WTC11 (cell line): ENCODE measurements at regions not wholly inside any gene's neighbourhood (a gene's known extent, or its start where the extent isn't known, plus 50 kb on each side); places are given as distances from the start of the nearest gene placed in this dataset.

Source experiments
- ATAC-seq: fragments of 200-7000 bp; cut with Tn5 transposase; 2 replicates; pipeline ENCODE4 v1.10.0; 2021; ENCODE audit warnings: mild to moderate bottlenecking, moderate library complexity
- CTCF ChIA-PET: fragments of 300-600 bp; sonication (Branson Sonifier 250); formaldehyde crosslinking; loops from one replicate; lab custom pipeline; 2021; ENCODE audit warnings: antibody characterized with exemption; lab: Charles Lee
- POLR2A ChIA-PET: fragments of 350-600 bp; sonication (Branson Sonifier 250); formaldehyde crosslinking; loops from one replicate; lab custom pipeline; 2021; ENCODE audit warnings: antibody characterized with exemption; lab: Charles Lee
- DNase-seq: peaks from one replicate; pipeline ENCODE4 v3.0.0; 2021; ENCODE audit warnings: low spot score
- H3K27ac Mint-ChIP-seq: 2 replicates; pipeline ENCODE4 v1.8.0; 2021; ENCODE audit warnings: mixed read lengths
- H3K27me3 Mint-ChIP-seq: 2 replicates; pipeline ENCODE4 v1.8.0; 2021; ENCODE audit warnings: low read depth, mild to moderate bottlenecking, moderate library complexity, mixed read lengths
- H3K36me3 Mint-ChIP-seq: 2 replicates; pipeline ENCODE4 v1.8.0; 2021; ENCODE audit warnings: mixed read lengths
- H3K4me1 Mint-ChIP-seq: 2 replicates; pipeline ENCODE4 v1.8.0; 2022; ENCODE audit warnings: mixed read lengths
- H3K4me3 Mint-ChIP-seq: 2 replicates; pipeline ENCODE4 v1.8.0; 2021; ENCODE audit warnings: mild to moderate bottlenecking, moderate library complexity, mixed read lengths
- H3K9me3 Mint-ChIP-seq: 2 replicates; pipeline ENCODE4 v1.8.0; 2021; ENCODE audit warnings: mixed read lengths
- CBFB ChIP-seq: sonication (generic); formaldehyde crosslinking; IDR thresholded peaks from 2 replicates; pipeline ENCODE4 v1.8.1; 2022; ENCODE audit warnings: mild to moderate bottlenecking, low read depth, missing genetic modification reagents
- CREM ChIP-seq: sonication (generic); formaldehyde crosslinking; IDR thresholded peaks from 2 replicates; pipeline ENCODE4 v1.8.1; 2022; ENCODE audit warnings: mild to moderate bottlenecking, missing genetic modification reagents, moderate library complexity
- EMX1 ChIP-seq: fragments of 250-450 bp; sonication (Bioruptor Pico); IDR thresholded peaks from 2 replicates; pipeline ENCODE4 v1.8.0; 2021; ENCODE audit warnings: mild to moderate bottlenecking
- ETV6 ChIP-seq: sonication (generic); formaldehyde crosslinking; IDR thresholded peaks from 2 replicates; pipeline ENCODE4 v1.8.1; 2022; ENCODE audit warnings: mild to moderate bottlenecking, missing genetic modification reagents
- FOXP1 ChIP-seq: sonication (generic); formaldehyde crosslinking; IDR thresholded peaks from 2 replicates; pipeline ENCODE4 v1.8.0; 2022; ENCODE audit warnings: missing genetic modification reagents, mild to moderate bottlenecking, moderate library complexity, borderline replicate concordance
- IRF2 ChIP-seq: sonication (generic); formaldehyde crosslinking; IDR thresholded peaks from 2 replicates; pipeline ENCODE4 v1.8.0; 2022; ENCODE audit warnings: low read depth, missing genetic modification reagents, borderline replicate concordance
- JUN ChIP-seq: sonication (generic); formaldehyde crosslinking; IDR thresholded peaks from 2 replicates; pipeline ENCODE4 v1.8.0; 2023; ENCODE audit warnings: mild to moderate bottlenecking, missing genetic modification reagents
- KAT7 ChIP-seq: sonication (generic); formaldehyde crosslinking; IDR thresholded peaks from 2 replicates; pipeline ENCODE4 v1.8.1; 2023; ENCODE audit warnings: missing genetic modification reagents, mild to moderate bottlenecking, borderline replicate concordance
- NFATC4 ChIP-seq: fragments of 250-450 bp; sonication (Bioruptor Pico); IDR thresholded peaks from 2 replicates; pipeline ENCODE4 v1.9.0; 2021; ENCODE audit warnings: mild to moderate bottlenecking
- NR3C1 ChIP-seq: sonication (generic); formaldehyde crosslinking; conservative IDR thresholded peaks from 2 replicates; pipeline ENCODE4 v1.8.1; 2023; ENCODE audit warnings: low read depth, mild to moderate bottlenecking, missing genetic modification reagents
- OVOL2 ChIP-seq: fragments of 250-450 bp; sonication (Bioruptor Pico); IDR thresholded peaks from 2 replicates; pipeline ENCODE4 v1.9.0; 2021; ENCODE audit warnings: mild to moderate bottlenecking, borderline replicate concordance
- PRRX2 ChIP-seq: fragments of 250-450 bp; sonication (Bioruptor Pico); IDR thresholded peaks from 2 replicates; pipeline ENCODE4 v1.8.0; 2021; ENCODE audit warnings: mild to moderate bottlenecking
- RELA ChIP-seq: sonication (generic); formaldehyde crosslinking; IDR thresholded peaks from 2 replicates; pipeline ENCODE4 v1.8.1; 2022; ENCODE audit warnings: missing genetic modification reagents, mild to moderate bottlenecking, borderline replicate concordance
- RORB ChIP-seq: fragments of 250-450 bp; sonication (Bioruptor Pico); IDR thresholded peaks from 2 replicates; pipeline ENCODE4 v1.9.0; 2021; ENCODE audit warnings: mild to moderate bottlenecking
- SMAD4 ChIP-seq: sonication (generic); formaldehyde crosslinking; IDR thresholded peaks from 2 replicates; pipeline ENCODE4 v1.8.0; 2022; ENCODE audit warnings: mild to moderate bottlenecking, missing genetic modification reagents
- SP1 ChIP-seq: sonication (generic); formaldehyde crosslinking; conservative IDR thresholded peaks from 2 replicates; pipeline ENCODE4 v1.8.1; 2022; ENCODE audit warnings: missing genetic modification reagents
- TEAD4 ChIP-seq: sonication (generic); formaldehyde crosslinking; IDR thresholded peaks from 2 replicates; pipeline ENCODE4 v1.8.0; 2022; ENCODE audit warnings: mild to moderate bottlenecking, missing genetic modification reagents
- ZBTB21 ChIP-seq: sonication (generic); formaldehyde crosslinking; IDR thresholded peaks from 2 replicates; pipeline ENCODE4 v1.8.1; 2023; ENCODE audit warnings: mild to moderate bottlenecking, missing genetic modification reagents, borderline replicate concordance
- ZNF138 ChIP-seq: sonication (generic); formaldehyde crosslinking; conservative IDR thresholded peaks from 2 replicates; pipeline ENCODE4 v1.8.1; 2022; ENCODE audit warnings: mild to moderate bottlenecking, moderate library complexity, missing genetic modification reagents
- ZNF317 ChIP-seq: sonication (generic); formaldehyde crosslinking; IDR thresholded peaks from 2 replicates; pipeline ENCODE4 v1.8.1; 2023; ENCODE audit warnings: low read depth, mild to moderate bottlenecking, moderate library complexity, missing genetic modification reagents, borderline replicate concordance
- TF ChIP-seq, protein P1 (sequence below): sonication (generic); formaldehyde crosslinking; IDR thresholded peaks from 2 replicates; pipeline ENCODE4 v1.8.1; 2023; ENCODE audit warnings: mild to moderate bottlenecking, missing genetic modification reagents, moderate library complexity
- TF ChIP-seq, protein P2 (sequence below): fragments of 250-450 bp; sonication (Bioruptor Pico); IDR thresholded peaks from 2 replicates; pipeline ENCODE4 v1.8.0; 2021; ENCODE audit warnings: mild to moderate bottlenecking
- TF ChIP-seq, protein P3 (sequence below): fragments of 250-450 bp; sonication (Bioruptor Pico); IDR thresholded peaks from 2 replicates; pipeline ENCODE4 v1.9.0; 2021; ENCODE audit warnings: mild to moderate bottlenecking
- TF ChIP-seq, protein P4 (sequence below): sonication (generic); formaldehyde crosslinking; IDR thresholded peaks from 2 replicates; pipeline ENCODE4 v1.8.1; 2022; ENCODE audit warnings: missing genetic modification reagents, borderline replicate concordance
- TF ChIP-seq, protein P5 (sequence below): sonication (generic); formaldehyde crosslinking; IDR thresholded peaks from 2 replicates; pipeline ENCODE4 v1.8.0; 2022; ENCODE audit warnings: mild to moderate bottlenecking, missing genetic modification reagents

DNA sequence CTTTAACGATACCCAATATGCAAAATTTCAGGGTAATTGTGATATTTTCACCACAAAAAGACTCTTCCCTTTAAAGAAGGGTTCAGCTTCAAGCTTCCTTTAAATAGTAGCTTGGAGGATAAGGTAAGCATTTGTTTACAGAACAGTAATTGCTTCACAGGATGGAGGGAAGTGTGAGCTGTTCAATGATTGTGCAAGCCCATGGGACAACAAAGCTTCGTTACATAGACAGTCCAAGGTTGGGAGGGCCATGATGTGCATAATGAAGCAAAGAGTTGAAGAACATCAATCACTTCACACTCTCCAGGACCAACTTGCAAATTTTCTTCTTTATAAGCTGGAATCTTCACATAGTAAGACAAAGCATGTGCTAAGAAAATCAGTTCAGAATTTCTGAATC, 145.0 kb upstream of the ASIC2 start:
- CTCF ChIA-PET, result no interaction called here
- Mint-ChIP-seq H3K27me3 (no peaks in the 10 kb centered on the region; the same call in 1 of the 2 replicates), H3K4me1 (no peaks in the 10 kb centered on the region), H3K9me3 (peaks cover 19% of the 10 kb centered on the region)
- POLR2A ChIA-PET, result no interaction called here
- DNase-seq (no peak), ATAC-seq (no peak)
- no peak for TF ChIP-seq NR3C1 (CRISPR knock-in tag)
- no peak for TF ChIP-seq NFATC4 (CRISPR knock-in tag)
- TF ChIP-seq, all 79 proteins: peak for 0
- H3K4me3 Mint-ChIP-seq, result no peak overlapping the region
- H3K36me3 Mint-ChIP-seq, result peaks cover 9% of the 10 kb centered on the region
- H3K27ac Mint-ChIP-seq, result no peak overlapping the region

DNA sequence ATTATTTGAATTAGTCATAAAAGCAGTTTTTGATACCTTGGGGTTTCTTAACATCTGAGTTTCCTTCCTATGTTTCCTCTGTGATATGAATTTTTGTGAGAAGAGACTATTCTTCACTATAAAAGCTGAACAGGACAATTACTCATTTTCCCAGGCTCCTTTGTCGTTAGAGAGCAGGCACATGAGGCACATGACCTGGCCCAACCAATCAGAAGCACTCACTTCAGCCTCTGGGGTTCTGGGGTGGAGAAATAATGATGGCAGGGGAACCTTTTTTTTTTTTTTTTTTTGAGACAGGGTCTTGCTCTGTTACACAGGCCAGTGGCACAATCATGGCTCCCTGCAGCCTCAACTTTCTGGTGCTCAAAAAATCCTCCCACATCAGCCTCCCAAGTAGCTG, 145.5 kb upstream of the ASIC2 start:
- Mint-ChIP-seq H3K27me3 (no peaks in the 10 kb centered on the region; the same call in 1 of the 2 replicates), H3K27ac (no peak overlapping the region), H3K4me1 (no peaks in the 10 kb centered on the region), H3K4me3 (no peak overlapping the region), H3K36me3 (peaks cover 10% of the 10 kb centered on the region), H3K9me3 (peaks cover 21% of the 10 kb centered on the region)
- TF ChIP-seq, protein P1, sequence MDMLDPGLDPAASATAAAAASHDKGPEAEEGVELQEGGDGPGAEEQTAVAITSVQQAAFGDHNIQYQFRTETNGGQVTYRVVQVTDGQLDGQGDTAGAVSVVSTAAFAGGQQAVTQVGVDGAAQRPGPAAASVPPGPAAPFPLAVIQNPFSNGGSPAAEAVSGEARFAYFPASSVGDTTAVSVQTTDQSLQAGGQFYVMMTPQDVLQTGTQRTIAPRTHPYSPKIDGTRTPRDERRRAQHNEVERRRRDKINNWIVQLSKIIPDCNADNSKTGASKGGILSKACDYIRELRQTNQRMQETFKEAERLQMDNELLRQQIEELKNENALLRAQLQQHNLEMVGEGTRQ, result peak; percentile 49; the same call in 1 of the 2 replicates
- no peak for TF ChIP-seq ETV6
- ChIA-PET CTCF (no interaction called here), POLR2A (interaction anchor here (0.7 kb wide), 1 partner anchor 9 kb away, joined by 3 read pairs; no protein-coding TSS in a partner anchor)
- no peak for ATAC-seq
- no peak for DNase-seq

DNA sequence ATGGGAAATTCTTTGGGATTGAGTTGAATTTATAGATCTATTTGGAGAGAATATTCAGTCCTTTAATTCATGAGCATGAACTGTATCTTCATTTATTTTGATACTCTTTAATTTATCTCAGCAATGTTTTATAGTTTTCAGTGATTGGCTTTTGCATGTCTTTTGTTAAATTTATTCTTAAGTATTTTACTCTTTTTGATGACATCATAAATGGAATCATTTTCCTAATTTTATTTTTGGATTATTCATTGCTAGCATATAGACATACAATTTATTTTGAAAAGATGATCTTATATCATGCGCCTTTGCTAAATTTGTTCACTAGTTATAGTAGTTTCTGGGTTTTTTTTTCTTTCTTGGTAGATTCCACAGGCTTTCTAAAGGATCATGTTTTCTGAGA, 149.2 kb upstream of the ASIC2 start:
- Mint-ChIP-seq H3K9me3 (peaks cover 25% of the 10 kb centered on the region), H3K27me3 (peaks cover 5% of the 10 kb centered on the region), H3K4me3 (no peak overlapping the region), H3K36me3 (peaks cover 10% of the 10 kb centered on the region), H3K4me1 (no peaks in the 10 kb centered on the region), H3K27ac (no peak overlapping the region)
- TF ChIP-seq NR3C1 (CRISPR knock-in tag) (no peak), KAT7 (CRISPR knock-in tag) (no peak), ZBTB21 (CRISPR knock-in tag) (no peak), CBFB (CRISPR knock-in tag) (no peak), RORB (no peak), SP1 (CRISPR knock-in tag) (no peak), PRRX2 (no peak), ZNF138 (no peak)
- POLR2A ChIA-PET, result no interaction called here
- CTCF ChIA-PET, result no interaction called here
- ATAC-seq, result no peak
- DNase-seq, result no peak

DNA sequence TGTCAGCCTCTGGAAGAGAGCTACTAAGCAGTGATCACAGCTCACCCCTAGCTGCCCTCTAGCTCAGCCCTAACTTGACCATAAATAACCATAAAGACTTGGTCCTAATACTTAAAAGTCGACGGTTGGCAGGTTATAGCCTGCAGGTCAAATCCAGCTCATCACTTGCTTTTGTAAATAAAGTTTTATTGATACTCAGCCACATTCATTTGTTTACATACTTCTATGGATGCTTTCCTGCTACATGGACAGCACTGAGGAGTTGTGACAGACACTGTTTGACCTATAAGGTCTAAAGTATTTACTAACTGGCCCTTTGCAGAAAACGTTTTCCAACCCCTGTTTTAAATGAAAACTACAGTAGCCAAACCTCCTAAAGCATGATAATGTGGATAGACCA, 151.6 kb upstream of the ASIC2 start:
- H3K4me3 Mint-ChIP-seq, result no peak overlapping the region
- H3K36me3 Mint-ChIP-seq, result peaks cover 22% of the 10 kb centered on the region
- H3K27ac Mint-ChIP-seq, result no peak overlapping the region
- peaks cover 12% of the 10 kb centered on the region for H3K27me3 Mint-ChIP-seq
- peaks cover 40% of the 10 kb centered on the region for H3K9me3 Mint-ChIP-seq
- DNase-seq, result no peak
- ATAC-seq, result no peak
- H3K4me1 Mint-ChIP-seq, result no peaks in the 10 kb centered on the region
- POLR2A ChIA-PET, result no interaction called here
- CTCF ChIA-PET, result no interaction called here
- TF ChIP-seq, protein P2, sequence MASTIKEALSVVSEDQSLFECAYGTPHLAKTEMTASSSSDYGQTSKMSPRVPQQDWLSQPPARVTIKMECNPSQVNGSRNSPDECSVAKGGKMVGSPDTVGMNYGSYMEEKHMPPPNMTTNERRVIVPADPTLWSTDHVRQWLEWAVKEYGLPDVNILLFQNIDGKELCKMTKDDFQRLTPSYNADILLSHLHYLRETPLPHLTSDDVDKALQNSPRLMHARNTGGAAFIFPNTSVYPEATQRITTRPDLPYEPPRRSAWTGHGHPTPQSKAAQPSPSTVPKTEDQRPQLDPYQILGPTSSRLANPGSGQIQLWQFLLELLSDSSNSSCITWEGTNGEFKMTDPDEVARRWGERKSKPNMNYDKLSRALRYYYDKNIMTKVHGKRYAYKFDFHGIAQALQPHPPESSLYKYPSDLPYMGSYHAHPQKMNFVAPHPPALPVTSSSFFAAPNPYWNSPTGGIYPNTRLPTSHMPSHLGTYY (CRISPR knock-in tag), result no peak
- TF ChIP-seq EMX1 (CRISPR knock-in tag) (no peak), SMAD4 (CRISPR knock-in tag) (no peak), IRF2 (CRISPR knock-in tag) (no peak), FOXP1 (CRISPR knock-in tag) (no peak), RELA (CRISPR knock-in tag) (no peak), CREM (CRISPR knock-in tag) (no peak), OVOL2 (CRISPR knock-in tag) (no peak), JUN (CRISPR knock-in tag) (no peak), TEAD4 (CRISPR knock-in tag) (no peak), ZNF317 (CRISPR knock-in tag) (no peak)
- TF ChIP-seq, protein P3, sequence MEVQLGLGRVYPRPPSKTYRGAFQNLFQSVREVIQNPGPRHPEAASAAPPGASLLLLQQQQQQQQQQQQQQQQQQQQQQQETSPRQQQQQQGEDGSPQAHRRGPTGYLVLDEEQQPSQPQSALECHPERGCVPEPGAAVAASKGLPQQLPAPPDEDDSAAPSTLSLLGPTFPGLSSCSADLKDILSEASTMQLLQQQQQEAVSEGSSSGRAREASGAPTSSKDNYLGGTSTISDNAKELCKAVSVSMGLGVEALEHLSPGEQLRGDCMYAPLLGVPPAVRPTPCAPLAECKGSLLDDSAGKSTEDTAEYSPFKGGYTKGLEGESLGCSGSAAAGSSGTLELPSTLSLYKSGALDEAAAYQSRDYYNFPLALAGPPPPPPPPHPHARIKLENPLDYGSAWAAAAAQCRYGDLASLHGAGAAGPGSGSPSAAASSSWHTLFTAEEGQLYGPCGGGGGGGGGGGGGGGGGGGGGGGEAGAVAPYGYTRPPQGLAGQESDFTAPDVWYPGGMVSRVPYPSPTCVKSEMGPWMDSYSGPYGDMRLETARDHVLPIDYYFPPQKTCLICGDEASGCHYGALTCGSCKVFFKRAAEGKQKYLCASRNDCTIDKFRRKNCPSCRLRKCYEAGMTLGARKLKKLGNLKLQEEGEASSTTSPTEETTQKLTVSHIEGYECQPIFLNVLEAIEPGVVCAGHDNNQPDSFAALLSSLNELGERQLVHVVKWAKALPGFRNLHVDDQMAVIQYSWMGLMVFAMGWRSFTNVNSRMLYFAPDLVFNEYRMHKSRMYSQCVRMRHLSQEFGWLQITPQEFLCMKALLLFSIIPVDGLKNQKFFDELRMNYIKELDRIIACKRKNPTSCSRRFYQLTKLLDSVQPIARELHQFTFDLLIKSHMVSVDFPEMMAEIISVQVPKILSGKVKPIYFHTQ (CRISPR knock-in tag), result no peak
- TF ChIP-seq, protein P4, sequence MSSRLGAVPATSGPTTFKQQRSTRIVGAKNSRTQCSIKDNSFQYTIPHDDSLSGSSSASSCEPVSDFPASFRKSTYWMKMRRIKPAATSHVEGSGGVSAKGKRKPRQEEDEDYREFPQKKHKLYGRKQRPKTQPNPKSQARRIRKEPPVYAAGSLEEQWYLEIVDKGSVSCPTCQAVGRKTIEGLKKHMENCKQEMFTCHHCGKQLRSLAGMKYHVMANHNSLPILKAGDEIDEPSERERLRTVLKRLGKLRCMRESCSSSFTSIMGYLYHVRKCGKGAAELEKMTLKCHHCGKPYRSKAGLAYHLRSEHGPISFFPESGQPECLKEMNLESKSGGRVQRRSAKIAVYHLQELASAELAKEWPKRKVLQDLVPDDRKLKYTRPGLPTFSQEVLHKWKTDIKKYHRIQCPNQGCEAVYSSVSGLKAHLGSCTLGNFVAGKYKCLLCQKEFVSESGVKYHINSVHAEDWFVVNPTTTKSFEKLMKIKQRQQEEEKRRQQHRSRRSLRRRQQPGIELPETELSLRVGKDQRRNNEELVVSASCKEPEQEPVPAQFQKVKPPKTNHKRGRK (CRISPR knock-in tag), result no peak
- TF ChIP-seq, protein P5, sequence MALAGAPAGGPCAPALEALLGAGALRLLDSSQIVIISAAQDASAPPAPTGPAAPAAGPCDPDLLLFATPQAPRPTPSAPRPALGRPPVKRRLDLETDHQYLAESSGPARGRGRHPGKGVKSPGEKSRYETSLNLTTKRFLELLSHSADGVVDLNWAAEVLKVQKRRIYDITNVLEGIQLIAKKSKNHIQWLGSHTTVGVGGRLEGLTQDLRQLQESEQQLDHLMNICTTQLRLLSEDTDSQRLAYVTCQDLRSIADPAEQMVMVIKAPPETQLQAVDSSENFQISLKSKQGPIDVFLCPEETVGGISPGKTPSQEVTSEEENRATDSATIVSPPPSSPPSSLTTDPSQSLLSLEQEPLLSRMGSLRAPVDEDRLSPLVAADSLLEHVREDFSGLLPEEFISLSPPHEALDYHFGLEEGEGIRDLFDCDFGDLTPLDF, result no peak
